Stomach (tissue), 4 donors: ENCODE measurements at regions not wholly inside any gene's neighbourhood (a gene's known extent, or its start where the extent isn't known, plus 50 kb on each side); places are given as distances from the start of the nearest gene placed in this dataset.

Source experiments
- CTCF ChIP-seq, 7 experiments: fragments of 450-650 bp in 4 of 7; fragments of 200-600 bp in 3 of 7; sonication (generic) in 3 of 7; IDR thresholded peaks; one replicate each; pipeline ENCODE4 v1.5.1; 2016 to 2019; ENCODE audit warnings: antibody characterized with exemption in 7 of 7, control low read depth in 2 of 7, mild to moderate bottlenecking in 1 of 7
- EP300 ChIP-seq: sonication (generic); formaldehyde crosslinking; IDR thresholded peaks from one replicate; pipeline ENCODE4 v1.6.1; 2017; ENCODE audit warnings: antibody characterized with exemption
- POLR2A ChIP-seq, 4 donors: fragments of 450-650 bp; IDR thresholded peaks; one replicate each; pipeline ENCODE4 v1.6.1; 2016; ENCODE audit warnings: antibody characterized with exemption in 4 of 4, control low read depth in 2 of 4, mild to moderate bottlenecking in 1 of 4, moderate library complexity in 1 of 4
- POLR2AphosphoS5 ChIP-seq, 3 donors: sonication (generic); formaldehyde crosslinking; IDR thresholded peaks; one replicate each; pipeline ENCODE4 v1.6.1; 2016; ENCODE audit warnings: antibody characterized with exemption in 3 of 3

DNA sequence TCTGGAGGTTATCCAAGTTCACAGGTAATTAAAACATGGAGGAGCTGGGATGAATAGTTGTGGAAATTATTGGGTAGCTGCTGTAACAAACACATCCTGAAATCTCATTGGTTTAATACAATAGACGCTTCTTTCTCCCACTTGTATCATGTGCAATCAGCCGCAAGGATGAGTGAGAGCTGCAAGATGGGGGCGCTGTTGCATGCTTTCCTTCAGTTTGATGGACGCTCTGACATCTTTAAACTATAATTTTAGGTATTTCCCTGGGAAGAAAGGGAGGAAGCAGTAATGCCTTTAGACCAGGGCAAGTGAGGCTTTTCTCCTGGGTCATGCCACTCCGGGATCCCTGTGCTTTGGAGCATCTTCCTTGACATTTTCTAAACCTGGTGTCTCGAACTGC is 178.7 kb downstream of the PAWR start:
- TF ChIP-seq EP300 (no peak), CTCF (IDR thresholded peaks at IDR 0.05) (no peak), POLR2A (IDR thresholded peaks at IDR 0.05) (no peak), POLR2AphosphoS5 (IDR thresholded peaks at IDR 0.05) (no peak)
